ENCODE measurements at regions not wholly inside any gene's neighbourhood (a gene's known extent, or its start where the extent isn't known, plus 50 kb on each side); places are given as distances from the start of the nearest gene placed in this dataset.

GRCh38 chr6:27743787-27744186, 168.4 kb downstream of the OR2B2 start:
- TF ChIP-seq CTCF (IDR thresholded peaks at IDR 0.05), result no peak
- TF ChIP-seq ZNF302 (CRISPR knock-in tag; IDR thresholded peaks at IDR 0.05), result no peak
- no peak for TF ChIP-seq POLR2A (IDR thresholded peaks at IDR 0.05; ENCODE audit: low read length)
- TF ChIP-seq HDAC2 (IDR thresholded peaks at IDR 0.05), result no peak
